ENCODE measurements at regions not wholly inside any gene's neighbourhood (a gene's known extent, or its start where the extent isn't known, plus 50 kb on each side); places are given as distances from the start of the nearest gene placed in this dataset.

GRCh38 chr16:59260892-59261291, 526.8 kb upstream of the GOT2 start:
- DNase-seq, result no peak

GRCh38 chr16:59259950-59260319, 525.8 kb upstream of the GOT2 start:
- no peak for DNase-seq

- no peak for DNase-seq
Observed at GRCh38 chr16:59259074-59259949, 525.2 kb upstream of the GOT2 start.

GRCh38 chr16:59252317-59252716, 518.2 kb upstream of the GOT2 start:
- no peak for DNase-seq

GRCh38 chr16:59249011-59249410, 514.9 kb upstream of the GOT2 start:
- no peak for DNase-seq

GRCh38 chr16:59242556-59242955, 508.4 kb upstream of the GOT2 start:
- peak in 1 of 56 donors; percentile 4 for DNase-seq

- DNase-seq, result no peak
Observed at GRCh38 chr16:59238246-59238645, 504.1 kb upstream of the GOT2 start.

GRCh38 chr16:59236804-59237458, 502.8 kb upstream of the GOT2 start:
- no peak for DNase-seq

- no peak for DNase-seq
Observed at GRCh38 chr16:59224401-59224800, 490.3 kb upstream of the GOT2 start.

GRCh38 chr16:59220011-59220410, 485.9 kb upstream of the GOT2 start:
- DNase-seq, result no peak

GRCh38 chr16:59216291-59216690, 482.2 kb upstream of the GOT2 start:
- no peak for DNase-seq

GRCh38 chr16:59214455-59214854, 480.3 kb upstream of the GOT2 start:
- no peak for DNase-seq

GRCh38 chr16:59213952-59214351, 479.8 kb upstream of the GOT2 start:
- DNase-seq, result no peak

- DNase-seq, result no peak
Observed at GRCh38 chr16:59212492-59213024, 478.4 kb upstream of the GOT2 start.

GRCh38 chr16:59210955-59211541, 476.9 kb upstream of the GOT2 start:
- peak in 1 of 56 donors; percentile 3 for DNase-seq

GRCh38 chr16:59205403-59205802, 471.3 kb upstream of the GOT2 start:
- no peak for DNase-seq

GRCh38 chr16:59204589-59204988, 470.5 kb upstream of the GOT2 start:
- DNase-seq, result no peak

- no peak for DNase-seq
Observed at GRCh38 chr16:59202233-59202862, 468.2 kb upstream of the GOT2 start.

GRCh38 chr16:59201821-59202220, 467.7 kb upstream of the GOT2 start:
- no peak for DNase-seq

- DNase-seq, result no peak
Observed at GRCh38 chr16:59201160-59201559, 467.0 kb upstream of the GOT2 start.

- DNase-seq, result no peak
Observed at GRCh38 chr16:59198487-59198886, 464.4 kb upstream of the GOT2 start.

- no peak for DNase-seq
Observed at GRCh38 chr16:59195242-59195641, 461.1 kb upstream of the GOT2 start.
